HG02610 (cell line): ENCODE measurements at regions not wholly inside any gene's neighbourhood (a gene's known extent, or its start where the extent isn't known, plus 50 kb on each side); places are given as distances from the start of the nearest gene placed in this dataset.

Source experiments
- ATAC-seq: cut with Tn5 transposase; IDR thresholded peaks from one replicate; pipeline ENCODE4 v1.9.1; 2021; ENCODE audit warnings: mild to moderate bottlenecking, moderate library complexity; ENCODE audit not compliant: unreplicated experiment

- ATAC-seq, result no peak
Measured at GRCh38 chr5:54624805-54625568, 107.4 kb downstream of the SNX18 start.

- no peak for ATAC-seq
Measured at GRCh38 chr5:54621709-54622108, 104.2 kb downstream of the SNX18 start.

DNA sequence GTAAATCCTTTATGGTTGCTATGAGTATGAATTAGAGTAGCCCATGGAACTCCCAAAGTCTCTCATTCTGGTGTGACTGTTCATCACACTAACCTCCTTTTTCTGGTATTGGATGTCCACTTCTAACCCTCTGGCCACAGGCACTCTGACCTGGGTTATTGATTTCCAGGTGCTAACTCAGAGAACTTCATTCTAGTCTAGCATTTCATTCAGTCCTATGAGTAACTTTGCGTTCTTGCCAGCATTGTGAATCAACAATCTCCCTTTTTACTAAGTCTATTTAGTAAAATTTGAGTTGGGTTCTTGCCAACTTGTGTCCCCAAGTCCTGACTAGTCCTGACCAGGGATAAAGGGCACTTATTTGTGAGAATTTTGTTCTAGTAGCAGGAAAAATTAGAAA lies 103.5 kb downstream of the SNX18 start:
- ATAC-seq, result no peak

GRCh38 chr5:54620141-54620933 lies 102.8 kb downstream of the SNX18 start:
- ATAC-seq, result no peak

DNA sequence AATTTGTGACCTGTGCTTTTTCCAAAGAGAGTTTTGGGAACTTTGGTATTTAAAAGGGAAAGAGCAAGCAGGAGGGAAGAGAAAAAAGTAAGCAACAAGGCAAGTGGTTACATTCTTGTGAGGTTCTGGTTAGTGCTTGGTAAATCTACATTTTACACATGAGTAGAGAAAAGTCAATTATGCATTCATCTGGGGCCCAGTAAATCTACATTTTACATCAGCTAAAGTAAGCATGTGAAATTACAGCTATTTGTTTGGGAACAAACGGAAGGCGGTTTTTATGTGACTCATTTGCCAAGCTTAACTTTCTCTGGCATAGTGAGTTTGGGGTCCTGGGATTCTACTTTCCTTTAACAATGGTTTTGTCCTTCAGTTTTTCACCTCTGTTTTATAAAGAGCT lies 102.2 kb downstream of the SNX18 start:
- no peak for ATAC-seq

- ATAC-seq, result no peak
Measured at GRCh38 chr5:54616518-54617220, 99.1 kb downstream of the SNX18 start.

DNA sequence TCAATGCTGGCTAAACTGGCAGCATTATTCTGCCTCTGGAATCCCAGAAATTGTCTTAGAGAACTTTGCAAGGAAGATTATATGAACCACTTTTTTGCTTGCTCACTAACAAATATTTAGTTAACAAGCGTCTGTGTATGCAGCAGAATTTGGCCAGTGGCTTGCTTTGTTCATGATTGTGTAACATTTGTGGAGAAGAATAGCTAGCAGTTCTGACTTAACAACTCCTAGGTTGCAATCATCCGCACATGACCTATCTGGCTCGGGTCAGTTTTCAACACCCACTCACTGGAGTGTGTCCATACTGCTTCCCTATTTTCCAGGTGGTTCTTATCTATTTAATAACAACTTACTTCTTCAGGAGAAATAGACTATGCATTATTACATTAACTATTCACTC lies 98.5 kb downstream of the SNX18 start:
- ATAC-seq, result no peak

GRCh38 chr5:54615381-54615780 lies 97.8 kb downstream of the SNX18 start:
- no peak for ATAC-seq

- ATAC-seq, result no peak
Measured at GRCh38 chr5:54612711-54613110, 95.2 kb downstream of the SNX18 start.

GRCh38 chr5:54611290-54611951 lies 93.9 kb downstream of the SNX18 start:
- no peak for ATAC-seq

DNA sequence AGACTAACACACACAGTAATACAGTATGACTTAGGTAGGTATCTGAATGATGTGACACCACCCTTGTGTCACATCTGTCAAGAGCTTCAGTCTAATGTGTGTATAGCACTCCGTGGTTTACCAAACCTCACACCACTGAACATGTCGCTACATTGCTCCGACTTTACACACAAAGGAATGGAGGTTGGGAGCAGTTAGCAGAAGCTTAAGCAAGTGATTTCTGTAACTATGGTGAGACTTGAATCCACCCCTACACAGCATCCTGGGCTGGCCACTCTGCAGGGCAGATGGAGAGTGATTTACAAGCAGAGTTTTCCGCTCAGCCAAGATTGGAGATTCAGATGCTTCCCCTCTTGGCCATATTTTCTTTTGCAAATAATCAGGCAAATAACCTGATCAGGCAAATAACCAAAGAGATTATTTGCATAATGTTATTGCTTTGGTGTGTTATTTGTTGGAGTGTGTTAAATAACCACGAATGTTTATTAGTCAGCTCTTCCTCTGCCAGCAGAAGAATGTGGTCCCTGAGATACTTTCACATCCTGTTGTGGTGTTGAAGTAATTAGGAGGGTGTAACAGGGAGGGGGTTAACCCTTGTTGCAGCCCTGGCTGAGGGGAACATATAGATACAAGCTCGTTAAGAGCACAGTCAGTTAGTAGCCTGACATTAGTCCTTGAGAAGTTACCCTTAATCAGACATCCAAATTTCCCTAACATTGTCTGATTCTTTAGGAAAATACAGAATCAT lies 92.8 kb downstream of the SNX18 start:
- ATAC-seq, result peak; percentile 94

GRCh38 chr5:54608423-54609085 lies 91.0 kb downstream of the SNX18 start:
- ATAC-seq, result no peak

GRCh38 chr5:54607006-54607405 lies 89.4 kb downstream of the SNX18 start:
- ATAC-seq, result no peak

DNA sequence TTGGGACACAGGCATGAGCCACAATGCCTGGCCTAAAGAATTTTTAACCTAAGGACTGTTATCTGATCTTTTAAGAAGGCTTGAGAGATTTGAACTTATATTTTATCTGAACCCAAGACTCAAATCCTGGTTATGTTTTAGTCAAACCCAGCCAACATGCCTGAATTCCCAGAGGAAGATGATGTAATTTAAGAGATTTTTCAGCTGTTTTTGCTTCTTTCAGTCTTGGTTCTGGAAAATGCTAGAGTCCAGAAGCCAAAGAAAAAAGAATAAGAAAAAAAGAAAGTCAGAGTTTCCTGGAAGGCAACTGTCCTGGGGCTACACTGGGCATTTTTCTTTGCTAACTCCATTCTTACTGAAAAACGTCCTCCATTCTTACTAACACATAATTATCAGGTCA lies 85.8 kb downstream of the SNX18 start:
- ATAC-seq, result no peak

- no peak for ATAC-seq
Measured at GRCh38 chr5:54602475-54602874, 84.9 kb downstream of the SNX18 start.

- ATAC-seq, result no peak
Measured at GRCh38 chr5:54601411-54602230, 84.1 kb downstream of the SNX18 start.
